ENCODE measurements at regions not wholly inside any gene's neighbourhood (a gene's known extent, or its start where the extent isn't known, plus 50 kb on each side); places are given as distances from the start of the nearest gene placed in this dataset.

DNA sequence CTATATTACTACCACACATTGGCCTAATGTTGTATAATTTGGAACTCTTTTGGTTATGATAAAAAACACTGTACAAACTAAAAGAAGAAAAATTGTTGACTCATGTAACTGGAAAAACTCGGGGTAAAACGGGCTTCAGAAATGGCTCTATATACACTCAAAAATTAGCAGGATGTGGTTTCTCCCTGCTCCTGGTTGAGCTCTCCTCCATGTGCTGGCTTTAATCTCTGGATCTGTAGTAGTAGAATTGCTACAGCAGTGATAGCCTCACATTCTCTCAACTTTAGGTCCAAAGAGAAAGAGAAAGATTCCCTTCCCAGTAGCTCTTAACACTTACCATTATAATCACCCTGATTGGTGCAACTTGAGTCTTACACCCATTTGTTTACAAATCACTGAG lies 274.9 kb upstream of the GALNT5 start:
- TF ChIP-seq CTCF (IDR thresholded peaks at IDR 0.05): no peak
- no peak for TF ChIP-seq POLR2A (IDR thresholded peaks at IDR 0.05)
- no peak for TF ChIP-seq POLR2AphosphoS5 (IDR thresholded peaks at IDR 0.05)
